ENCODE measurements at regions not wholly inside any gene's neighbourhood (a gene's known extent, or its start where the extent isn't known, plus 50 kb on each side); places are given as distances from the start of the nearest gene placed in this dataset.

DNA sequence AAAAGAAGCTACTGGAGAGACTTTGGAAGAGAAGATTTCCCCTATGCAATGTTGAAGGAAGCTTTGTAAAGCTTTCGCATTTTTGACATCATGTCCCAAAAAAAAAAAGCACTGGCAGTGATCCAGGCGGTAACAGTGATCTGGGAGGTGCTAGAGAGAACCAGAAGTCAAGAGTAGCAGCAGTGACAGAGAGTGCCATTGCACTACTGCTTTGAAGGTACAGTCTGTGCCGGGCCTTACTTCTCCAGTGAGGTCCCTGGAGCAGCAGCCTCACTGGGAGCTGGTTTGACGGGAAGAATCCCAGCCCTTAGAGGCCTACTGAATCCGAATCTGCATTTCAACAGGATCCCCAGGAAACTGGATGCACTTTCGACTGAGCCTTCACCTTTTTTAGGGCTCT, 50.9 kb upstream of the ATL2 start:
- TF ChIP-seq, protein P1, sequence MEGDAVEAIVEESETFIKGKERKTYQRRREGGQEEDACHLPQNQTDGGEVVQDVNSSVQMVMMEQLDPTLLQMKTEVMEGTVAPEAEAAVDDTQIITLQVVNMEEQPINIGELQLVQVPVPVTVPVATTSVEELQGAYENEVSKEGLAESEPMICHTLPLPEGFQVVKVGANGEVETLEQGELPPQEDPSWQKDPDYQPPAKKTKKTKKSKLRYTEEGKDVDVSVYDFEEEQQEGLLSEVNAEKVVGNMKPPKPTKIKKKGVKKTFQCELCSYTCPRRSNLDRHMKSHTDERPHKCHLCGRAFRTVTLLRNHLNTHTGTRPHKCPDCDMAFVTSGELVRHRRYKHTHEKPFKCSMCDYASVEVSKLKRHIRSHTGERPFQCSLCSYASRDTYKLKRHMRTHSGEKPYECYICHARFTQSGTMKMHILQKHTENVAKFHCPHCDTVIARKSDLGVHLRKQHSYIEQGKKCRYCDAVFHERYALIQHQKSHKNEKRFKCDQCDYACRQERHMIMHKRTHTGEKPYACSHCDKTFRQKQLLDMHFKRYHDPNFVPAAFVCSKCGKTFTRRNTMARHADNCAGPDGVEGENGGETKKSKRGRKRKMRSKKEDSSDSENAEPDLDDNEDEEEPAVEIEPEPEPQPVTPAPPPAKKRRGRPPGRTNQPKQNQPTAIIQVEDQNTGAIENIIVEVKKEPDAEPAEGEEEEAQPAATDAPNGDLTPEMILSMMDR (IDR thresholded peaks at IDR 0.05), result no peak
- no peak for TF ChIP-seq POLR2A (IDR thresholded peaks at IDR 0.05)

Data from lower leg skin (tissue), 3 donors.